SK-N-SH (cell line): ENCODE measurements at regions not wholly inside any gene's neighbourhood (a gene's known extent, or its start where the extent isn't known, plus 50 kb on each side); places are given as distances from the start of the nearest gene placed in this dataset.

Experiments used
- CTCF ChIA-PET: fragments of 300-600, 350-600 bp; formaldehyde crosslinking; extraction: SDS; loops from one replicate; lab custom pipeline; 2021; lab: Yijun Ruan, JAX
- POLR2A ChIA-PET: fragments of 350-600 bp; sonication (Branson Sonifier 250); formaldehyde crosslinking; extraction: SDS; loops from one replicate; lab custom pipeline; 2020; ENCODE audit warnings: antibody characterized with exemption, inconsistent platforms; lab: Yijun Ruan, JAX
- DNase-seq: peaks from one replicate; pipeline ENCODE4 v3.0.0; 2012
- H2AFZ ChIP-seq: fragments of 200-600 bp; sonication (generic); 2 replicates; pipeline ENCODE4 v1.8.1; 2016; ENCODE audit warnings: antibody characterized with exemption, mild to moderate bottlenecking, low read depth
- H3F3A ChIP-seq: fragments of 200-600 bp; sonication (generic); replicated peaks from 2 replicates; pipeline ENCODE3; 2016; ENCODE audit warnings: antibody characterized with exemption, mild to moderate bottlenecking; ENCODE audit not compliant: insufficient read depth
- H3K27ac ChIP-seq, 2 experiments: fragments of 200-500 bp in 1 of 2; fragments of 200-600 bp in 1 of 2; sonication (Bioruptor generic) in 1 of 2; sonication (generic), shearing (Covaris generic) in 1 of 2; 2 replicates each; pipeline versions ENCODE4 v1.5.1 to v1.6.1; 2014 to 2016; ENCODE audit warnings: low read depth in 2 of 2, inconsistent platforms in 1 of 2, low read length in 1 of 2, mild to moderate bottlenecking in 1 of 2, mixed read lengths in 1 of 2
- H3K27me3 ChIP-seq: fragments of 200-600 bp; sonication (generic), shearing (Covaris generic); 2 replicates; pipeline ENCODE4 v1.6.1; 2016; ENCODE audit warnings: mixed run types; ENCODE audit not compliant: insufficient read depth
- H3K36me3 ChIP-seq, 2 experiments: fragments of 200-500 bp in 1 of 2; fragments of 200-600 bp in 1 of 2; sonication (Bioruptor generic) in 1 of 2; sonication (generic) in 1 of 2; replicated peaks in 1 of 2; 2 replicates each; pipeline versions ENCODE3 to v1.5.1; 2014 to 2016; ENCODE audit warnings: low read length in 1 of 2, mild to moderate bottlenecking in 1 of 2; ENCODE audit not compliant: insufficient read depth in 2 of 2, control insufficient read depth in 1 of 2
- H3K4me1 ChIP-seq, 2 experiments: fragments of 200-500 bp in 1 of 2; fragments of 200-600 bp in 1 of 2; sonication (Bioruptor generic) in 1 of 2; sonication (generic), shearing (Covaris generic) in 1 of 2; 2 replicates each; pipeline versions ENCODE4 v1.5.1 to v1.6.1; 2014 to 2016; ENCODE audit warnings: low read depth in 1 of 2, low read length in 1 of 2, mixed run types in 1 of 2; ENCODE audit not compliant: insufficient read depth in 2 of 2, control insufficient read depth in 1 of 2
- H3K4me2 ChIP-seq: fragments of 200-600 bp; sonication (generic), shearing (Covaris generic); 2 replicates; pipeline ENCODE4 v1.6.1; 2017; ENCODE audit warnings: mixed run types
- H3K4me3 ChIP-seq, 2 experiments: fragments of 200-500 bp in 1 of 2; fragments of 200-600 bp in 1 of 2; sonication (Bioruptor generic) in 1 of 2; sonication (generic), shearing (Covaris generic) in 1 of 2; 2 replicates each; pipeline versions ENCODE4 v1.5.1 to v1.8.1; 2014 to 2016; ENCODE audit warnings: low read depth in 2 of 2, inconsistent platforms in 1 of 2, low read length in 1 of 2, mild to moderate bottlenecking in 1 of 2, mixed read lengths in 1 of 2, moderate library complexity in 1 of 2
- H3K79me2 ChIP-seq: fragments of 200-600 bp; sonication (generic); 2 replicates; pipeline ENCODE4 v1.8.1; 2017; ENCODE audit warnings: mild to moderate bottlenecking; ENCODE audit not compliant: insufficient read depth
- H3K9ac ChIP-seq: fragments of 200-600 bp; sonication (generic); 2 replicates; pipeline ENCODE4 v1.6.1; 2017; ENCODE audit warnings: mixed run types
- H3K9me2 ChIP-seq: fragments of 200-600 bp; sonication (generic); 2 replicates; pipeline ENCODE4 v1.6.1; 2017; ENCODE audit warnings: mixed run types
- H3K9me3 ChIP-seq: fragments of 200-600 bp; sonication (generic); 2 replicates; pipeline ENCODE4 v1.6.1; 2017; ENCODE audit warnings: mixed run types, mild to moderate bottlenecking, moderate library complexity
- H4K20me1 ChIP-seq: fragments of 200-600 bp; sonication (generic); 2 replicates; pipeline ENCODE4 v1.6.1; 2017; ENCODE audit warnings: mild to moderate bottlenecking, mixed run types; ENCODE audit not compliant: insufficient read depth
- CHD2 ChIP-seq: fragments of 150-350 bp; IDR thresholded peaks from 2 replicates; pipeline ENCODE4 v1.6.1; 2018; ENCODE audit warnings: low read length; ENCODE audit not compliant: partially characterized antibody
- EP300 ChIP-seq, 2 experiments: IDR thresholded peaks; 2 replicates each; pipeline versions ENCODE4 v1.4.0 to v1.6.1; 2012; ENCODE audit warnings: borderline replicate concordance in 1 of 2, low read depth in 1 of 2, low read length in 1 of 2
- EZH2phosphoT487 ChIP-seq: fragments of 200-600 bp; sonication (generic); IDR thresholded peaks from 2 replicates; pipeline ENCODE4 v1.6.1; 2017; ENCODE audit warnings: low read depth, mixed run types, mild to moderate bottlenecking, antibody characterized with exemption, moderate library complexity, borderline replicate concordance
- FOSL2 ChIP-seq: IDR thresholded peaks from 2 replicates; pipeline ENCODE4 v1.4.0; 2012; ENCODE audit warnings: low read depth, mild to moderate bottlenecking, moderate library complexity, borderline replicate concordance
- GABPA ChIP-seq: IDR thresholded peaks from 2 replicates; pipeline ENCODE4 v1.4.0; 2012; ENCODE audit warnings: low read depth, mild to moderate bottlenecking
- GATA2 ChIP-seq: sonication (generic); formaldehyde crosslinking; IDR thresholded peaks from 2 replicates; pipeline ENCODE4 v1.5.0; 2020; ENCODE audit warnings: mild to moderate bottlenecking, missing genetic modification reagents
- IRF3 ChIP-seq: fragments of 150-350 bp; IDR thresholded peaks from 2 replicates; pipeline ENCODE4 v1.6.1; 2016; ENCODE audit warnings: mild to moderate bottlenecking, low read depth, low read length
- JUND ChIP-seq: IDR thresholded peaks from 2 replicates; pipeline ENCODE4 v1.4.0; 2012
- MAX ChIP-seq: IDR thresholded peaks from 2 replicates; pipeline ENCODE4 v1.4.0; 2012; ENCODE audit warnings: low read depth
- NFIC ChIP-seq: IDR thresholded peaks from 2 replicates; pipeline ENCODE4 v1.4.0; 2012; ENCODE audit warnings: borderline replicate concordance
- NRF1 ChIP-seq: IDR thresholded peaks from 2 replicates; pipeline ENCODE4 v1.6.1; 2012; ENCODE audit warnings: low read depth, mild to moderate bottlenecking, low read length
- POLR2AphosphoS5 ChIP-seq: IDR thresholded peaks from 2 replicates; pipeline ENCODE4 v1.6.1; 2012; ENCODE audit warnings: low read depth, low read length
- RAD21 ChIP-seq: IDR thresholded peaks from 2 replicates; pipeline ENCODE4 v1.6.1; 2012; ENCODE audit warnings: mild to moderate bottlenecking, low read length
- RCOR1 ChIP-seq: fragments of 150-350 bp; IDR thresholded peaks from 2 replicates; pipeline ENCODE4 v1.6.1; 2017; ENCODE audit warnings: antibody characterized with exemption, low read length
- RFX5 ChIP-seq: IDR thresholded peaks from 2 replicates; pipeline ENCODE4 v1.6.1; 2012; ENCODE audit warnings: mild to moderate bottlenecking, improper control_type of control experiment, low read length
- ZBTB33 ChIP-seq: IDR thresholded peaks from 2 replicates; pipeline ENCODE4 v1.4.0; 2012; ENCODE audit warnings: low read depth, borderline replicate concordance
- WGBS: methylation state at CpG from one replicate; pipeline ENCODE4 v1.1.6; 2017; ENCODE audit warnings: low lambda C conversion rate; 5-methylcytosine and 5-hydroxymethylcytosine counted together
- TF ChIP-seq, protein P1 (sequence below): fragments of 150-350 bp; IDR thresholded peaks from 2 replicates; pipeline ENCODE4 v1.6.1; 2017; ENCODE audit warnings: antibody characterized with exemption, low read length, low read depth, borderline replicate concordance
- TF ChIP-seq, protein P2 (sequence below): IDR thresholded peaks from 2 replicates; pipeline ENCODE4 v1.4.0; 2012; ENCODE audit warnings: low read depth, borderline replicate concordance
- TF ChIP-seq, protein P3 (sequence below): IDR thresholded peaks from 2 replicates; pipeline ENCODE4 v1.6.1; 2012; ENCODE audit warnings: mild to moderate bottlenecking, low read depth, low read length, moderate library complexity

DNA sequence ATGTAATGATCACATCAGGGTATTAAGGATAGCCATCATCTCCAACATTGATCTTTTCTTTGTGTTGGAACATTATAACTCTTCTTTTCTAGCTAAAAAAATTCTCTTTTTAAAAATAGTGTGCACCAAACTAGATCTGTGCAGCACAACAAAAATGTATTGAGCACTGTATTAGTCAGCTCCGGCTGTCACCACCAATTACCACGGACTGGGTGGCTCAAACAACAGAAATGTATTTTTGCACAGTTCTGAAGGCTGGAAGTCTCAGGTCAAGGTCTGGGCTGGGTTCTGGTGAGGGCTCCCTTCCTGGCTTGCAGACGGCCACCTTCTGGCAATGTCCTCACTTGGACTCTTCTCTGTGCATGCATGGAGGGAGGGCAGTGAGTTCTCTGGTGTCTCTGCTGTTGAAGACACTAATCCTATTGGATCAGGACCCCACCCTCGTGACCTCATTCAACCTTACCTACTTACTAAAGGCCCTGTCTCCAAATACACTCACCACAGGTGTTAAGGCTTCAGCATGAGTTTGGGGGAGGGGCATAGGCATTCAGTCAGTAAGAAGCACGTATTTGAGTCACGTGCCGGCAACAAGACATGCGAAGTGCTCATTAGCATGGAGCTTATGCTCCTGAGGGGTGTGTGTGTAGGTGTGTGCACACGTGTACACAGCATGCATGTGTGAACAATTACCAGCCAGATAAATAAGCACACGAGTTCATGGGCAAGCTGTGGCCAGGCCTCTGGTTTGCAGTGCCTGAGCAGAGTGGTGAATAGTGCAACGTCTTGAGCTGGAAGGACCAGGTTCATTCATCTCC lies 89.4 kb upstream of the SH3PXD2B start (continued):
- no peak for TF ChIP-seq IRF3
- TF ChIP-seq, all 33 proteins: peak for 3

DNA sequence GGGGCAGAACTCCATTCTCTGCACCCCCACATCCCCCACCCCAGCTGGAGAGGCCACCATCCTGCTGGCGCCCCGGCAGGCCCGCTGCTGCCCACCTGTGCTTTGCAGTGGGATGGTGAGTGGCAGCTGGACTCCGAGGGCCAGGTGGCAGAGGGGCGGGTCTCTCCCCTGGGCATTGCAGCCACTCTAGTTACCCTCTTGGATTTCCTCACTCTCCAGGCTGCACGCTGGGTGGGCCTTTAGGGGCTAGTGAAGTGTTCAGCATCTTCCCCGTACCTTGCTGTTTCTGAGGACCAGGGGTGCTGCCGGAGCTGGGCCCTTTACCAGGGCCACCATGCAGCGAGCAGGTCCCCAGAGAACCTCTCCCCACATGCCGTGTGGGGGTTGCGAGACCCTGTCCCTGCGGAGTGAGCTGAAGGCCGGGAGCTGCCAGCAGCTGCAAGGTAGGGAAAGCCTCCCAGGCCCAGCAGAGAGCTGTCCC lies 88.4 kb upstream of the SH3PXD2B start:
- CTCF ChIA-PET: interaction anchor here (1.8 to 2.9 kb wide), 4 partner anchors 8 to 154 kb away, joined by 7 to 10 read pairs (median 9); no protein-coding TSS in a partner anchor

More for the DNA sequence above, 88.4 kb upstream of the SH3PXD2B start:
- Histone ChIP-seq H3K4me1 (peaks cover 0 to 31% of the 10 kb centered on the region in 2 experiments; a peak in 2 of 4 replicates), H3K27ac (no peak overlapping the region), H3K79me2 (no peaks in the 10 kb centered on the region)
- WGBS: 83% methylated on average over 9 of the region's 13 CpGs
- TF ChIP-seq FOSL2 (no peak), JUND (no peak), GATA2 (CRISPR knock-in tag) (no peak), RAD21 (no peak), NRF1 (no peak), NFIC (no peak), CHD2 (no peak), POLR2AphosphoS5 (no peak), GABPA (no peak), ZBTB33 (no peak), EZH2phosphoT487 (no peak), RFX5 (no peak), MAX (no peak), EP300 (IDR thresholded peaks at IDR 0.05; ENCODE audit: borderline replicate concordance in 1 of 2, low read depth in 1 of 2, low read length in 1 of 2) (no peak), RCOR1 (no peak)
- TF ChIP-seq, protein P1, sequence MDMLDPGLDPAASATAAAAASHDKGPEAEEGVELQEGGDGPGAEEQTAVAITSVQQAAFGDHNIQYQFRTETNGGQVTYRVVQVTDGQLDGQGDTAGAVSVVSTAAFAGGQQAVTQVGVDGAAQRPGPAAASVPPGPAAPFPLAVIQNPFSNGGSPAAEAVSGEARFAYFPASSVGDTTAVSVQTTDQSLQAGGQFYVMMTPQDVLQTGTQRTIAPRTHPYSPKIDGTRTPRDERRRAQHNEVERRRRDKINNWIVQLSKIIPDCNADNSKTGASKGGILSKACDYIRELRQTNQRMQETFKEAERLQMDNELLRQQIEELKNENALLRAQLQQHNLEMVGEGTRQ: no peak
- TF ChIP-seq, protein P2, sequence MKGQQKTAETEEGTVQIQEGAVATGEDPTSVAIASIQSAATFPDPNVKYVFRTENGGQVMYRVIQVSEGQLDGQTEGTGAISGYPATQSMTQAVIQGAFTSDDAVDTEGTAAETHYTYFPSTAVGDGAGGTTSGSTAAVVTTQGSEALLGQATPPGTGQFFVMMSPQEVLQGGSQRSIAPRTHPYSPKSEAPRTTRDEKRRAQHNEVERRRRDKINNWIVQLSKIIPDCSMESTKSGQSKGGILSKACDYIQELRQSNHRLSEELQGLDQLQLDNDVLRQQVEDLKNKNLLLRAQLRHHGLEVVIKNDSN: no peak
- TF ChIP-seq, protein P3, sequence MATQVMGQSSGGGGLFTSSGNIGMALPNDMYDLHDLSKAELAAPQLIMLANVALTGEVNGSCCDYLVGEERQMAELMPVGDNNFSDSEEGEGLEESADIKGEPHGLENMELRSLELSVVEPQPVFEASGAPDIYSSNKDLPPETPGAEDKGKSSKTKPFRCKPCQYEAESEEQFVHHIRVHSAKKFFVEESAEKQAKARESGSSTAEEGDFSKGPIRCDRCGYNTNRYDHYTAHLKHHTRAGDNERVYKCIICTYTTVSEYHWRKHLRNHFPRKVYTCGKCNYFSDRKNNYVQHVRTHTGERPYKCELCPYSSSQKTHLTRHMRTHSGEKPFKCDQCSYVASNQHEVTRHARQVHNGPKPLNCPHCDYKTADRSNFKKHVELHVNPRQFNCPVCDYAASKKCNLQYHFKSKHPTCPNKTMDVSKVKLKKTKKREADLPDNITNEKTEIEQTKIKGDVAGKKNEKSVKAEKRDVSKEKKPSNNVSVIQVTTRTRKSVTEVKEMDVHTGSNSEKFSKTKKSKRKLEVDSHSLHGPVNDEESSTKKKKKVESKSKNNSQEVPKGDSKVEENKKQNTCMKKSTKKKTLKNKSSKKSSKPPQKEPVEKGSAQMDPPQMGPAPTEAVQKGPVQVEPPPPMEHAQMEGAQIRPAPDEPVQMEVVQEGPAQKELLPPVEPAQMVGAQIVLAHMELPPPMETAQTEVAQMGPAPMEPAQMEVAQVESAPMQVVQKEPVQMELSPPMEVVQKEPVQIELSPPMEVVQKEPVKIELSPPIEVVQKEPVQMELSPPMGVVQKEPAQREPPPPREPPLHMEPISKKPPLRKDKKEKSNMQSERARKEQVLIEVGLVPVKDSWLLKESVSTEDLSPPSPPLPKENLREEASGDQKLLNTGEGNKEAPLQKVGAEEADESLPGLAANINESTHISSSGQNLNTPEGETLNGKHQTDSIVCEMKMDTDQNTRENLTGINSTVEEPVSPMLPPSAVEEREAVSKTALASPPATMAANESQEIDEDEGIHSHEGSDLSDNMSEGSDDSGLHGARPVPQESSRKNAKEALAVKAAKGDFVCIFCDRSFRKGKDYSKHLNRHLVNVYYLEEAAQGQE: no peak
- TF ChIP-seq, all 33 proteins: peak for 0
- H3K9ac ChIP-seq: no peak overlapping the region
- H3K27me3 ChIP-seq: no peaks in the 10 kb centered on the region; the same call in 1 of the 2 replicates
- no peak overlapping the region for H3K4me2 ChIP-seq
- no peak for DNase-seq
- H3K9me3 ChIP-seq: no peaks in the 10 kb centered on the region
- H3K36me3 ChIP-seq: no peaks in the 10 kb centered on the region
- POLR2A ChIA-PET: no interaction called here
- peaks cover 3% of the 10 kb centered on the region for H3F3A ChIP-seq
- H3K9me2 ChIP-seq: no peaks in the 10 kb centered on the region
- no peak overlapping the region for H2AFZ ChIP-seq
- no peaks in the 10 kb centered on the region for H4K20me1 ChIP-seq
- no peak overlapping the region for H3K4me3 ChIP-seq
